ENCODE measurements at regions not wholly inside any gene's neighbourhood (a gene's known extent, or its start where the extent isn't known, plus 50 kb on each side); places are given as distances from the start of the nearest gene placed in this dataset.

DNA sequence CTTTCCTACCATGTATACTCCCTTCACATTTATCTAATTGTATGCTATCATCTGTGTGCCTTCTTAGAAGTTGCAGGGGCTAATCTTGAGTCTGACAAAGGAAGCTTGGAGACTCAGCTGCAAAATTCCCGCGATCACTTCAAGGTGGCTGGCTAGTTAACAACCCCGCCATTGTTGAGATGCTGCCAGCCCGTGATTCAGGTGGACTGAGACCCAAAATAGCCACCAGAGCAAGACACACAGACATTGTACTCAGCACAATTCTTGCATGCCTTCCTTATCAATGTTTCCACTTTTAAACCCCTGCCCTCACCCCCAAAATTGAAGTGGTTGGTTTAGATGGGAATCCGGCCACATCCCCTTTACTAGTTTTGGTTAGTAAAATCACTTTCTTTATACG, 225.8 kb upstream of the ZNF717 start:
- DNase-seq = no peak

DNA sequence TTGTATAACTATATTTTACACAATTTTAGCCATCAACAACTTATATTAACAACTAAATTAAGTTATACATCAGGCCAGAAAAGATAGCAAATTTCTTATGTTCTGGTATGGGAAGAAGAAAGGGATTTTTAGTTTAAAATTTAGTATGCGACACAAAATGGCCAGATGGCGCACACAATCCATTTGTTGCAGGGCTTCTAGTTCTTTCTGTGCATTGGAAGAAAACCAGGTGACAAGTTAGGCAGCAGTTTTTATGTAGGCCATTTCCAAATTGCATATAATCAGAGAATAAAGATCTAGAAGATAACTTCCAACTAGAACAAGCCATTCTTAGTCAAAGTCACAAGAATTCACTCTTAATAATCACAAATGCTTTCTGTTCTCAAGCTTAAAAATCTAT, 230.1 kb upstream of the ZNF717 start:
- DNase-seq = no peak

- no peak for DNase-seq
Measured at GRCh38 chr3:76016111-76016510, 230.8 kb upstream of the ZNF717 start.

DNA sequence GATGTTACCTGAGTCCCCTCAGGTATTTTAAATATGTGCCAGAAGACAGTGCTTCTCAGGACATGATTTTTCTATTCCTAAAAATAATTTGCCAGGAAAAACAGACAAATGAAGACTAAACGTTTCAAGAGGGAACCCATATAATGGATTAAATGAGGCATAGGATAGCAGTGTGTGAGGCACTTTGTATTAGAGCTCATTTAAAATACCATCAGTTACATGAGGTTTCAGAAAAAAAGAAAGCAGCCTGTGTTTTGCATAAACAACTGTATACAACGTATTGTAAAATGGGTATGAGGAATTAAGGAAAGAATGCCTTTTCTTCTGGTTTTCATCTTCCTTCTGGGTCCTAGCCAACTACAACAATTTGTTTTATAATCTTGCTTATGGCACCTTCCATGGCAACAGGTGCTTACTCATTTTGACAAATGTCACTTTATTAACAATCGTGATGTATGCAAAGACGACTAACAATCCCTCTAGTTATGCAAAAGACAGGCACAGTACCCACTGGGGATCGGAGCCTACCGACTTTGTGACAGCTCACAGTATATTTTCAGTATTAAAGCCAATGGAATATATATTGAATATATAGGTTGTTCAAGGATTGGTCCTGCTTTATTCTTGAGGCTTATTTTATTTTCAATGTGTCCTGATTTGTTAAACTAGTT, 231.6 kb upstream of the ZNF717 start:
- no peak for DNase-seq

GRCh38 chr3:76021376-76021775, 236.0 kb upstream of the ZNF717 start:
- no peak for DNase-seq

DNA sequence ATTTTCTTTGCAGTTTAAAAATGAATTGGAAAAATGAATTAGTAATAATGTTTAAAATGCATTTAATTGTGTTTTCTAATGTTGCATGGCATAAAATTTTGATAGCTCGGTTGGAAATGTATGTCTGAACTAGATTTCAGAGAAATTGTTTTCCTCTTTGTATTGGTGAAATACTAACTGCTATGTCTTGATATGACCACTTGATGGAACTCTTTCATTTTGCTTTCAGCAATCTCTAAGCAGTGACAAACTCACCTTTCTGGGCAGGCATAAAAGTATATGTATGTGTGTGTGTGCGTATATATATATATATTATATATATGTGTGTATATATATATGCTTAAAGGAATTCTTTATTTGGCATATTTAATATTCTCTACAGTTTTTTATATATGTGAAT, 239.3 kb upstream of the ZNF717 start:
- DNase-seq = no peak

- DNase-seq = no peak
Measured at GRCh38 chr3:76025561-76025960, 240.2 kb upstream of the ZNF717 start.

- no peak for DNase-seq
Measured at GRCh38 chr3:76026379-76026778, 241.0 kb upstream of the ZNF717 start.

- no peak for DNase-seq
Measured at GRCh38 chr3:76028774-76029173, 243.4 kb upstream of the ZNF717 start.

- DNase-seq = no peak
Measured at GRCh38 chr3:76034649-76035048, 249.3 kb upstream of the ZNF717 start.

DNA sequence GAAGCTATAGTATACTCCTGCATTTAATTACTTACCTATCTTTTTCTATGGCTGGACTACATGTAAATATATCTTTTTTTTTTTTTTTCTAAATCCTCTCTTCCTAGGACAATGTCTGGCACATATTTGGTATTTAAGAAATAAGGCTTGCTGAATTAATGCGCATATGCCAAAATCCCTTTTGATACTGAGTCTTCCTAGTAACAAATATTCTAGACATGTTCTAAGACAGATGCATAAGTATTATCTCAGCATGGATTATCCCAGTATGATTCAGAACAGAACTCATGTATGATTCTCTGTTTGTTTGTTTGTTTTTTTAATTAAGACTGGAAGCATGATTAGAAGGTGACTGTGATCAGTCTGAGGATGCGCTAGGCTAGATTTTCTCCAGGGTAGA, 249.8 kb upstream of the ZNF717 start:
- DNase-seq = no peak

GRCh38 chr3:76038949-76039348, 253.6 kb upstream of the ZNF717 start:
- DNase-seq = no peak

- DNase-seq = no peak
Measured at GRCh38 chr3:76039431-76039830, 254.1 kb upstream of the ZNF717 start.

- DNase-seq = no peak
Measured at GRCh38 chr3:76040946-76041345, 255.6 kb upstream of the ZNF717 start.

DNA sequence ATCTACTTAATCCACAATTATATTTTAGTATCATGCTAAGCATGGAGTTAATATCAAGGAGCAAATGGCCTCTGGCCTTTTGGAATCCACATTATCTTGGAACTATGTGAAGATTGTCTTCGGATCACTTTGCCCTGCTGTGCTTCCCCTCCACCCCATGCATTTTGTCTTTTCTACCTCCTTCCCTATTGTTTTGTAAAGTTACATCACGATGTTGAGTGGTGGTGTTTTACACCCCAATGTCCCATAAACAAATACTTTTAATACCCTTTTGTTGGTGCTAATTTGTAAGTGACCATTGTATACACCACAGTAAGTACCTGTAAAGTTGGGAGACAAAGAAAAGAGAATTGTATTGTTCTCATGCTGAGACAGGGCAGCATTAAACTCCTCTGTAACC, 258.4 kb upstream of the ZNF717 start:
- DNase-seq = no peak

DNA sequence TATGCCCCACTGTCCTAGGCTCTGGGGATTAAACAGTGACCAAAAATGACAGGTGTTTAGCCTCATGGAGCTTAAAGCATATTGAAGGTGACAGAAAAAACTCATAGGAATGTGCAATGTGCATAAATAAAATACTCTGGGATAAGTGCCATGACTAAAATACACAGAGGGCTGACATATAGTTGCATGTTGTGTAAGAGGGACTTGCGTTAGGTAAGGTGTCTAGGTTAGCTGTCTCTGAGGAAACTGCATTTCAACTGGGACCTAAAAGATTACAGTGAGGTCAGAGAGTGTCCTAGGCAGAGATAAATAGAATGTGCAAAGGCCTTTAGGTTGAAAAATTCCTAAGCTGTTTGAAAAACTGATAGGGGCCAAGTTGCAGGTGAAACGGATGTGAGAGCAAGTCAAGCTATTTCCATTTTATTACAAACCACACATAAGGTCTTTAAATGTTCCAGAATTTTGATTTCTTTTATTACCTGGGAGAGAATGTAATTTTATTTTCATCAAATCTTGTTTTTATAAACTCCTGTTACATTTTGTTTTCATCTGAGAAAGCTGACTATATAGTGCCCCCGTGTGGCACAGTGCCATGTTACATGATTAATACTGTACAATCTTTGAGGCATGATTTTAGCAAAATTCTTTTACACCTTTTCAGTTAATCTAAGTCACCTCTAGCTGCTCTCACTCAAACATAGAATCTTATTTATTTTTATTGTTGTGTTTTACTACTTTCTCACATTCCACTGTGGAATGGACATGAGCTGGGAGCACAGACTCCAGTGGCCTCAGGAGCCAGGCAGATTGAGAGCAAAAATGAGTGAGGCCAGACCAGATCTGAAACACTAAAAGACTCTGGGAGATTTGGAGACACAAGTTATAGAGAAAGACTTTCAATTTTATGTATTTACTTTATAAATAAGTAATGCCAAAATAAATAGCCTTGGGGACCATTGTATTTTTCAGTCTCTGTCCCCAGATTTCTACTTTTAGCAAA, 259.6 kb upstream of the ZNF717 start:
- DNase-seq = peak; percentile 11

DNA sequence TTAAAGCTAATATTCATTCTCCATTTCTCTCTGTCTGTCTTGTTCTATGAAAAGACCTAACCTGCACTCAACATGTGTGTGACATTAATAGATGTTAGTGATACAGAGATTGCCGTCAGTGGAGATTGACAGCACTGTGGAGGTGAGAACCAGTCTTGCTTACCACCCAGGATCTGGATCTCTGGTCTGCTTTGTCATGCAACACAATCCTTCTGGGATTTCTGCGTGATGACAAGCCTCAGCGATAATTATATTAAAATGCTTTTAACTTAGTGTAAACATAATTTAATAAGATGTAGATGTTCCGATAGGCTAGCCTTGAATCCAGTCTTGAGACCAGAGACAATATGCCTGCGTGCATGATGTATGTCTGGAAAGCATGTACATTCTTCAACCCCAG, 262.0 kb upstream of the ZNF717 start:
- no peak for DNase-seq

DNA sequence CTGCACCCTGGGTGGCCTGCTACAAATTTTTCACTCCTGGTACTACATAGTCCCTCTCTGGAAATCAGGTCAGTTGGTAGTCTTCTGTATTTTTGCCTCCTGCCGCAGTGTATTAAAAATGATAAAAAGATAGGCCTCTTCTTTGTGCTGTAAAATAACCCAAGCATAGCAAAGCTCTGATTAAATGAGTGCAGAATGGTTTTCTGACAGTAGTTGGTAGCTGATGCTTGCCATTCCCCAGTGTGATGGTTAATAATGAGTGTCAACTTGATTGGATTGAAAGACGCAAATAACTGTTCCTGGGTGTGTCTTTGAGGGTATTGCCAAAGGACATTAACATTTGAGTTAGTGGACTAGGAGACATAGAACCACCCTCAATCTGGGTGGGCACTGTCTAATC, 264.4 kb upstream of the ZNF717 start:
- no peak for DNase-seq

DNA sequence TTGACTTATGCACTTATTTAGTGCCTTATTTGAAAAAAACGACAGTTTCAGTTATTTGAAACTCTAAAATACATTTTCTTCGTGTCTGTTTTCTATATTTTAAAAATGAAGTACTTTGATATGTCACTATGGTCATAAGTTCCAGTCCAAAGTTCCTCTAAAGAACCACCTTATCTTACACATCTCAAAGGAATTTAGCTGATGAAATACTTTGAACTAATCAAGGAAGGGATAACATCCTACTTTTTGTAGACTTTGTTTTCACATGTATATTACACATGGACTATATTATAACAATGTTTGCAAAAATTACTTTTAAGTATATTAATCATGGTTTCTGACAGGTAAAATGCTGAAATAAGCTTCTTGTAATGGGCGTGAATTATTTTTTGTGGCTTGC, 265.8 kb upstream of the ZNF717 start:
- DNase-seq = no peak

DNA sequence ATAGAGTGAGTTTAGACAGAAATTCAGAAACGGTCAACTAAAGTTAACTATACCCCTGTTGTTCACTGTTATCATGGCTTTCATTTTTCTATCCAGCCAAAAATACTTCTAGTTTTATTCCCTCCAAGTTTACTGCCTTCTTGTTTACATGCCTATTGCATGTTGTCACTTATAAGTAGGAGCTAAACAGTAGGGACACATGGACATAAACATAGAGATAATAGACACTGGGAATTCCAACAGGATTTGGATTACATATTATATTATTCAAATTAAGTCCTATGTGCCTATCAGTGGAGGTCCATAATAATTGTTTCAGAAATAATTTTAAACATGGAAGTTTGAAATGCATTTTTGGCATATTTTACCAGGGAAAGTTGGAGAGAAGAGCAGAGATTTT, 269.1 kb upstream of the ZNF717 start:
- DNase-seq = no peak

GRCh38 chr3:76061654-76062053, 276.3 kb upstream of the ZNF717 start:
- no peak for DNase-seq

GRCh38 chr3:76063019-76063418, 277.7 kb upstream of the ZNF717 start:
- DNase-seq = no peak

GRCh38 chr3:76063811-76064210, 278.5 kb upstream of the ZNF717 start:
- no peak for DNase-seq

- no peak for DNase-seq
Measured at GRCh38 chr3:76065964-76066363, 280.6 kb upstream of the ZNF717 start.

All from activated CD4-positive, alpha-beta T cell treated with anti-CD3 and anti-CD28 coated beads, Interleukin-2, amount 50 U/mL, for 16 hours (primary cell).